GM23248 (cell line): ENCODE measurements at regions not wholly inside any gene's neighbourhood (a gene's known extent, or its start where the extent isn't known, plus 50 kb on each side); places are given as distances from the start of the nearest gene placed in this dataset.

Source experiments
- DNase-seq: peaks from one replicate; pipeline ENCODE4 v3.0.0-alpha.2; 2015
- H2AFZ ChIP-seq: fragments of 200-600 bp; sonication (generic); 2 replicates; pipeline ENCODE4 v1.6.1; 2016; ENCODE audit warnings: antibody characterized with exemption
- H3F3A ChIP-seq: fragments of 200-600 bp; sonication (generic); 2 replicates; pipeline ENCODE4 v1.6.1; 2016; ENCODE audit warnings: mild to moderate bottlenecking, antibody characterized with exemption, mixed run types; ENCODE audit not compliant: insufficient read depth
- H3K27ac ChIP-seq: fragments of 200-600 bp; sonication (generic); 2 replicates; pipeline ENCODE4 v1.5.1; 2016; ENCODE audit warnings: mild to moderate bottlenecking
- H3K27me3 ChIP-seq: fragments of 200-600 bp; sonication (generic); replicated peaks from 2 replicates; pipeline ENCODE4 v1.6.1; 2016; ENCODE audit warnings: mild to moderate bottlenecking; ENCODE audit not compliant: insufficient read depth
- H3K36me3 ChIP-seq: fragments of 200-600 bp; sonication (generic); 2 replicates; pipeline ENCODE4 v1.6.1; 2016; ENCODE audit warnings: low read depth, mild to moderate bottlenecking
- H3K4me1 ChIP-seq: fragments of 200-600 bp; sonication (generic); 2 replicates; pipeline ENCODE4 v1.6.1; 2016; ENCODE audit warnings: mild to moderate bottlenecking; ENCODE audit not compliant: insufficient read depth
- H3K4me2 ChIP-seq: fragments of 200-600 bp; sonication (generic); one replicate; pipeline ENCODE4 v1.6.1; 2016; ENCODE audit warnings: mild to moderate bottlenecking; ENCODE audit not compliant: unreplicated experiment
- H3K4me3 ChIP-seq: fragments of 200-600 bp; sonication (generic); 2 replicates; pipeline ENCODE4 v1.5.1; 2016; ENCODE audit warnings: mild to moderate bottlenecking
- H3K79me2 ChIP-seq: fragments of 200-600 bp; sonication (generic); 2 replicates; pipeline ENCODE4 v1.6.1; 2016; ENCODE audit warnings: mild to moderate bottlenecking; ENCODE audit not compliant: insufficient read depth
- H3K9ac ChIP-seq: fragments of 200-600 bp; sonication (generic); 2 replicates; pipeline ENCODE4 v1.6.1; 2016; ENCODE audit warnings: mild to moderate bottlenecking
- H3K9me2 ChIP-seq: fragments of 200-600 bp; sonication (generic); 2 replicates; pipeline ENCODE4 v1.6.1; 2016; ENCODE audit warnings: mixed run types, mild to moderate bottlenecking, moderate library complexity; ENCODE audit not compliant: insufficient read depth
- H3K9me3 ChIP-seq: fragments of 200-600 bp; sonication (generic); one replicate; pipeline ENCODE4 v1.6.1; 2017; ENCODE audit warnings: low read depth
- H4K20me1 ChIP-seq: fragments of 200-600 bp; sonication (generic); 2 replicates; pipeline ENCODE4 v1.6.0; 2016; ENCODE audit not compliant: insufficient read depth
- EZH2 ChIP-seq: fragments of 200-600 bp; sonication (generic); IDR thresholded peaks from 2 replicates; pipeline ENCODE4 v1.6.1; 2018; ENCODE audit warnings: antibody characterized with exemption, mild to moderate bottlenecking; ENCODE audit not compliant: insufficient read depth, poor library complexity, severe bottlenecking
- EZH2phosphoT487 ChIP-seq: fragments of 200-600 bp; sonication (generic); IDR thresholded peaks from 2 replicates; pipeline ENCODE4 v1.6.1; 2018; ENCODE audit warnings: antibody characterized with exemption, moderate library complexity, mild to moderate bottlenecking, low read depth; ENCODE audit not compliant: insufficient read depth
- WGBS, 2 experiments: methylation state at CpG; one replicate each; pipeline ENCODE4 v1.1.6; 2015 to 2017; ENCODE audit warnings: low lambda C conversion rate in 2 of 2, low coverage in 1 of 2; ENCODE audit errors: missing lambda C conversion rate in 2 of 2; 5-methylcytosine and 5-hydroxymethylcytosine counted together
- in situ Hi-C: fragments of 300-500 bp; cut with MboI; formaldehyde crosslinking; loops from 2 replicates; pipeline ENCODE4 v1.15.0; 2020

GRCh38 chr5:39506211-39506610 is 81.4 kb upstream of the DAB2 start:
- H3K4me1 ChIP-seq: peaks cover 46% of the 10 kb centered on the region
- H3K79me2 ChIP-seq: 0 out of 2 replicates have a peak, but pooled peaks cover 4% of the 10 kb centered on the region
- no peaks in the 10 kb centered on the region for H3K9me3 ChIP-seq
- H3K36me3 ChIP-seq: no peaks in the 10 kb centered on the region
- peak overlapping the region; percentile 42 for H3K9ac ChIP-seq
- in situ Hi-C loops: no loop called here
- 10 to 18% methylated on average over 5 of the region's 5 CpGs for WGBS, 2 experiments
- H4K20me1 ChIP-seq: no peaks in the 10 kb centered on the region
- peak overlapping the region; percentile 12 for H3K4me3 ChIP-seq
- DNase-seq: peak; percentile 79
- H3F3A ChIP-seq: peaks cover 34% of the 10 kb centered on the region
- H3K9me2 ChIP-seq: no peaks in the 10 kb centered on the region
- H2AFZ ChIP-seq: peak overlapping the region; percentile 58
- no peaks in the 10 kb centered on the region for H3K27me3 ChIP-seq
- peak overlapping the region; percentile 65 for H3K27ac ChIP-seq
- TF ChIP-seq EZH2phosphoT487: no peak
- no peak for TF ChIP-seq EZH2
- peak overlapping the region; percentile 55 for H3K4me2 ChIP-seq

- DNase-seq: peak; percentile 59
- no peaks in the 10 kb centered on the region for H4K20me1 ChIP-seq
- H3K36me3 ChIP-seq: no peaks in the 10 kb centered on the region
Observed at GRCh38 chr5:39505791-39506190, 81.0 kb upstream of the DAB2 start.

GRCh38 chr5:39505363-39505762 is 80.6 kb upstream of the DAB2 start:
- Histone ChIP-seq H3K4me2 (peak overlapping the region; percentile 55), H3K79me2 (0 out of 2 replicates have a peak, but pooled peaks cover 4% of the 10 kb centered on the region), H3K27me3 (no peaks in the 10 kb centered on the region), H3K4me1 (peaks cover 55% of the 10 kb centered on the region), H3K27ac (peak overlapping the region; percentile 65), H3K36me3 (no peaks in the 10 kb centered on the region), H3K9me2 (no peaks in the 10 kb centered on the region), H3K9me3 (no peaks in the 10 kb centered on the region), H3K9ac (no peak overlapping the region), H3K4me3 (0 out of 2 replicates have a peak overlapping the region, but pooled peaks have one; percentile 12), H2AFZ (no peak overlapping the region), H4K20me1 (no peaks in the 10 kb centered on the region), H3F3A (peaks cover 42% of the 10 kb centered on the region)
- TF ChIP-seq EZH2: no peak
- TF ChIP-seq EZH2phosphoT487: no peak
- DNase-seq: peak; percentile 51
- in situ Hi-C loops: no loop called here

More at GRCh38 chr5:39505791-39506190, 81.0 kb upstream of the DAB2 start:
- WGBS, 2 experiments: 9 to 13% methylated on average over 5 of the region's 5 CpGs
- H3K4me3 ChIP-seq: peak overlapping the region; percentile 12
- peaks cover 38% of the 10 kb centered on the region for H3F3A ChIP-seq
- H2AFZ ChIP-seq: peak overlapping the region; percentile 58
- H3K9me3 ChIP-seq: no peaks in the 10 kb centered on the region
- in situ Hi-C loops: no loop called here
- H3K27ac ChIP-seq: peak overlapping the region; percentile 65
- peak overlapping the region; percentile 55 for H3K4me2 ChIP-seq
- peaks cover 51% of the 10 kb centered on the region for H3K4me1 ChIP-seq
- H3K79me2 ChIP-seq: 0 out of 2 replicates have a peak, but pooled peaks cover 4% of the 10 kb centered on the region
- peak overlapping the region; percentile 42 for H3K9ac ChIP-seq
- no peak for TF ChIP-seq EZH2
- no peak for TF ChIP-seq EZH2phosphoT487
- H3K9me2 ChIP-seq: no peaks in the 10 kb centered on the region
- H3K27me3 ChIP-seq: no peaks in the 10 kb centered on the region

- peaks cover 63% of the 10 kb centered on the region for H3K4me1 ChIP-seq
- H3K79me2 ChIP-seq: 0 out of 2 replicates have a peak, but pooled peaks cover 4% of the 10 kb centered on the region
- H4K20me1 ChIP-seq: no peaks in the 10 kb centered on the region
- no peaks in the 10 kb centered on the region for H3K36me3 ChIP-seq
- WGBS, 2 experiments: 5 to 11% methylated on average over 1 of the region's 1 CpG
- TF ChIP-seq EZH2phosphoT487: no peak
- TF ChIP-seq EZH2: no peak
- in situ Hi-C loops: no loop called here
- no peak overlapping the region for H3K9ac ChIP-seq
- no peaks in the 10 kb centered on the region for H3K27me3 ChIP-seq
- no peaks in the 10 kb centered on the region for H3K9me3 ChIP-seq
- peak overlapping the region; percentile 86 for H3K4me2 ChIP-seq
- H3K27ac ChIP-seq: peak overlapping the region; percentile 95
- no peak overlapping the region for H2AFZ ChIP-seq
- peak; percentile 80 for DNase-seq
- H3F3A ChIP-seq: peaks cover 46% of the 10 kb centered on the region
- no peaks in the 10 kb centered on the region for H3K9me2 ChIP-seq
- no peak overlapping the region for H3K4me3 ChIP-seq
Observed at GRCh38 chr5:39503155-39503554, 78.4 kb upstream of the DAB2 start.

- H3K27me3 ChIP-seq: no peaks in the 10 kb centered on the region
- no peaks in the 10 kb centered on the region for H4K20me1 ChIP-seq
- peak overlapping the region; percentile 95 for H3K27ac ChIP-seq
- no peaks in the 10 kb centered on the region for H3K36me3 ChIP-seq
- no peaks in the 10 kb centered on the region for H3K9me3 ChIP-seq
- peak overlapping the region; percentile 75; the same call in 1 of the 2 replicates for H3K9ac ChIP-seq
- H3K79me2 ChIP-seq: 0 out of 2 replicates have a peak, but pooled peaks cover 4% of the 10 kb centered on the region
- DNase-seq: no peak
- peaks cover 46% of the 10 kb centered on the region for H3F3A ChIP-seq
- peak overlapping the region; percentile 86 for H3K4me2 ChIP-seq
- in situ Hi-C loops: no loop called here
- 86 to 90% methylated on average over 6 of the region's 6 CpGs for WGBS, 2 experiments
- no peak overlapping the region for H2AFZ ChIP-seq
- H3K9me2 ChIP-seq: no peaks in the 10 kb centered on the region
- no peak overlapping the region for H3K4me3 ChIP-seq
- H3K4me1 ChIP-seq: peaks cover 66% of the 10 kb centered on the region
- TF ChIP-seq EZH2 (no peak), EZH2phosphoT487 (no peak)
Observed at GRCh38 chr5:39502704-39503103, 77.9 kb upstream of the DAB2 start.
